ENCODE measurements at regions not wholly inside any gene's neighbourhood (a gene's known extent, or its start where the extent isn't known, plus 50 kb on each side); places are given as distances from the start of the nearest gene placed in this dataset.

DNA sequence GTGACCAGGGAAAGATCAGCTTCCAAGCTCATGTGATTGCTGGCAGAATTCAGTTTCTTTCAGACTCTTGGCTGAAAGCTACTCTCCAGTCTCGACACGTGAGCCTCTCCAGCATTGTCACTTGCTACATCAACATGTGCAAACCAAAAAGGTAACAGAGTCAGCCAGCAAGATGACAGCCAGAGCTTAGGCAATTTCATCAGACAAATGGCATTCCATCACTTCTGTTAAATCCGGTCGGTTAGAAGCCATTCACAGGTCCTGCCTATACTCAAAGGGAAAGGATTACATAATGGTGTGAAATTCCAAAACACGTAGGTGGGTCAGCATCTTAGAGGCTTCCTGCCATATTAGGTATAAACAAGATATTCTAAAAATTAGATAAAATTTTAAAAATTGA, 700.9 kb downstream of the AACS start:
- Histone ChIP-seq H3K27ac (ENCODE audit: low read length) (no peak overlapping the region), H3K79me2 (ENCODE audit: low read length) (no peaks in the 10 kb centered on the region), H3K9me2 (replicated peaks; ENCODE audit: low read length) (no peaks in the 10 kb centered on the region), H2AFZ (ENCODE audit: low read length) (no peak overlapping the region), H3K27me3 (ENCODE audit: low read length) (no peaks in the 10 kb centered on the region), H3K9me3 (ENCODE audit: low read length) (peaks cover 3% of the 10 kb centered on the region; the same call in 1 of the 2 replicates), H3F3A (ENCODE audit: low read length, unreplicated experiment) (no peaks in the 10 kb centered on the region), H3K4me1 (ENCODE audit: insufficient read depth, low read length) (no peaks in the 10 kb centered on the region), H3K4me3 (ENCODE audit: low read length) (no peak overlapping the region), H3K4me2 (ENCODE audit: low read length) (no peak overlapping the region), H3K9ac (ENCODE audit: low read length) (no peak overlapping the region), H3K36me3 (ENCODE audit: low read depth, low read length) (no peaks in the 10 kb centered on the region), H4K20me1 (ENCODE audit: low read length) (no peaks in the 10 kb centered on the region)
- CTCF ChIA-PET = no interaction called here
- TF ChIP-seq CTCF (conservative IDR thresholded peaks at IDR 0.05; ENCODE audit: low read depth, low read length) = no peak
- no peak for TF ChIP-seq EZH2phosphoT487 (IDR thresholded peaks at IDR 0.05; ENCODE audit: borderline replicate concordance, low read length)
- no peak for TF ChIP-seq EZH2 (IDR thresholded peaks at IDR 0.05; ENCODE audit: low read length, unreplicated experiment)
- ATAC-seq (no peak), DNase-seq (no peak)
- POLR2A ChIA-PET (ENCODE audit: unreplicated experiment) = no interaction called here
- intact Hi-C loops (cut with micrococcal nuclease) = no loop called here
- BruUV-seq (replicated peaks) = no TSS peak

DNA sequence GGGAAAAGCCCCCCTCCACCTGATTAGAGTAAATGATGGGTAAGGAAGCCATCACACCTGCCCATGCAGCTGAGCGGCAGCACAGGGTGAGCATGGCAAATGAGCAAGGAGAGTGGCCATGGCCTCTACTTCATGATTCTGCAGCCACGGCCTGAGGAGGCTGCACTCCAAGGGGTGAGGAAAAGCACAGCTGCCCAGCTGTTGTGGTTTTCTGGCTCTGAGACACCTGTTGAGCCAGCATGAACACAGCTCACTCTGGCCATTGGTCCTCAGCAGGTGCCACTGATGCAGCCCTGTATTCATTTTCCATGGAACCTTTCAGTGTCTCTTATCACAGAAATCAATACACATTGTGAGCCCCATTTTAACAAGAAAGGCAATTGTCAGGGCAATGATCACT, 707.2 kb downstream of the AACS start:
- H4K20me1 ChIP-seq (ENCODE audit: low read length) = no peaks in the 10 kb centered on the region
- H3K27me3 ChIP-seq (ENCODE audit: low read length) = no peaks in the 10 kb centered on the region
- DNase-seq (no peak), ATAC-seq (no peak)
- H3K27ac ChIP-seq (ENCODE audit: low read length) = no peak overlapping the region
- TF ChIP-seq EZH2phosphoT487 (IDR thresholded peaks at IDR 0.05; ENCODE audit: borderline replicate concordance, low read length) (no peak), CTCF (conservative IDR thresholded peaks at IDR 0.05; ENCODE audit: low read depth, low read length) (no peak), EZH2 (IDR thresholded peaks at IDR 0.05; ENCODE audit: low read length, unreplicated experiment) (no peak)
- no peak overlapping the region for H3K4me3 ChIP-seq (ENCODE audit: low read length)
- no peak overlapping the region for H3K9ac ChIP-seq (ENCODE audit: low read length)
- peaks cover 18% of the 10 kb centered on the region for H3K9me3 ChIP-seq (ENCODE audit: low read length)
- H3K79me2 ChIP-seq (ENCODE audit: low read length) = no peaks in the 10 kb centered on the region
- H3K4me2 ChIP-seq (ENCODE audit: low read length) = no peak overlapping the region
- no peak overlapping the region for H2AFZ ChIP-seq (ENCODE audit: low read length)
- H3K4me1 ChIP-seq (ENCODE audit: insufficient read depth, low read length) = no peaks in the 10 kb centered on the region
- H3K36me3 ChIP-seq (ENCODE audit: low read depth, low read length) = no peaks in the 10 kb centered on the region
- BruUV-seq (replicated peaks) = no TSS peak
- H3F3A ChIP-seq (ENCODE audit: low read length, unreplicated experiment) = no peaks in the 10 kb centered on the region
- intact Hi-C loops (cut with micrococcal nuclease) = no loop called here
- ChIA-PET POLR2A (ENCODE audit: unreplicated experiment) (no interaction called here), CTCF (no interaction called here)
- H3K9me2 ChIP-seq (replicated peaks; ENCODE audit: low read length) = no peaks in the 10 kb centered on the region

- Histone ChIP-seq H3K27ac (ENCODE audit: low read length) (no peak overlapping the region), H3K9me2 (replicated peaks; ENCODE audit: low read length) (no peaks in the 10 kb centered on the region), H3K4me2 (ENCODE audit: low read length) (no peak overlapping the region), H3K27me3 (ENCODE audit: low read length) (no peaks in the 10 kb centered on the region), H4K20me1 (ENCODE audit: low read length) (no peaks in the 10 kb centered on the region), H3K9ac (ENCODE audit: low read length) (no peak overlapping the region), H3F3A (ENCODE audit: low read length, unreplicated experiment) (no peaks in the 10 kb centered on the region), H3K9me3 (ENCODE audit: low read length) (peaks cover 18% of the 10 kb centered on the region), H3K79me2 (ENCODE audit: low read length) (no peaks in the 10 kb centered on the region), H3K36me3 (ENCODE audit: low read depth, low read length) (no peaks in the 10 kb centered on the region), H3K4me3 (ENCODE audit: low read length) (no peak overlapping the region), H2AFZ (ENCODE audit: low read length) (no peak overlapping the region), H3K4me1 (ENCODE audit: insufficient read depth, low read length) (no peaks in the 10 kb centered on the region)
- TF ChIP-seq EZH2 (IDR thresholded peaks at IDR 0.05; ENCODE audit: low read length, unreplicated experiment) (no peak), CTCF (conservative IDR thresholded peaks at IDR 0.05; ENCODE audit: low read depth, low read length) (peak; percentile 55), EZH2phosphoT487 (IDR thresholded peaks at IDR 0.05; ENCODE audit: borderline replicate concordance, low read length) (no peak)
- CTCF ChIA-PET = no interaction called here
- ATAC-seq (no peak), DNase-seq (peak; percentile 25)
- POLR2A ChIA-PET (ENCODE audit: unreplicated experiment) = no interaction called here
- intact Hi-C loops (cut with micrococcal nuclease) = no loop called here
- BruUV-seq (replicated peaks) = no TSS peak
Observed at GRCh38 chr12:125773033-125773640, 707.9 kb downstream of the AACS start.

Measured in PC-3 (cell line).